Superior temporal gyrus (tissue), 1 donor: ENCODE measurements at regions not wholly inside any gene's neighbourhood (a gene's known extent, or its start where the extent isn't known, plus 50 kb on each side); places are given as distances from the start of the nearest gene placed in this dataset.
"Not testable (repeated sequence)": the region's sequence is repeated elsewhere in the genome, so short reads cannot be mapped to it uniquely, and the experiment has no call there.

Source experiments
- DNase-seq: peaks from one replicate; pipeline ENCODE4 v3.0.0-alpha.2; 2016; ENCODE audit errors: extremely low spot score

GRCh38 chr2:66177128-66177796 is 257.7 kb upstream of the MEIS1 start:
- not testable (repeated sequence) for DNase-seq

GRCh38 chr2:66174491-66174890 is 260.4 kb upstream of the MEIS1 start:
- no peak for DNase-seq

- no peak for DNase-seq
Observed at GRCh38 chr2:66173645-66174044, 261.3 kb upstream of the MEIS1 start.

- DNase-seq, result no peak
Observed at GRCh38 chr2:66171530-66171929, 263.4 kb upstream of the MEIS1 start.

- DNase-seq, result no peak
Observed at GRCh38 chr2:66170744-66171330, 264.1 kb upstream of the MEIS1 start.

GRCh38 chr2:66169076-66169475 is 265.8 kb upstream of the MEIS1 start:
- no peak for DNase-seq

GRCh38 chr2:66164470-66164869 is 270.5 kb upstream of the MEIS1 start:
- DNase-seq, result no peak

- DNase-seq, result no peak
Observed at GRCh38 chr2:66156171-66156570, 278.8 kb upstream of the MEIS1 start.

GRCh38 chr2:66153941-66154340 is 281.0 kb upstream of the MEIS1 start:
- DNase-seq, result no peak

GRCh38 chr2:66145490-66145889 is 289.4 kb upstream of the MEIS1 start:
- no peak for DNase-seq

- not testable (repeated sequence) for DNase-seq
Observed at GRCh38 chr2:66144324-66144723, 290.6 kb upstream of the MEIS1 start.

GRCh38 chr2:66137606-66138130 is 297.3 kb upstream of the MEIS1 start:
- DNase-seq, result no peak

- no peak for DNase-seq
Observed at GRCh38 chr2:66134138-66134701, 300.7 kb upstream of the MEIS1 start.

- DNase-seq, result no peak
Observed at GRCh38 chr2:66127656-66128055, 307.3 kb upstream of the MEIS1 start.

- no peak for DNase-seq
Observed at GRCh38 chr2:66127061-66127460, 307.9 kb upstream of the MEIS1 start.

- no peak for DNase-seq
Observed at GRCh38 chr2:66125951-66126350, 309.0 kb upstream of the MEIS1 start.

GRCh38 chr2:66122516-66122915 is 312.4 kb upstream of the MEIS1 start:
- DNase-seq, result no peak

GRCh38 chr2:66121946-66122345 is 313.0 kb upstream of the MEIS1 start:
- no peak for DNase-seq

GRCh38 chr2:66113988-66114625 is 320.8 kb upstream of the MEIS1 start:
- no peak for DNase-seq

GRCh38 chr2:66111706-66112105 is 323.2 kb upstream of the MEIS1 start:
- no peak for DNase-seq

- DNase-seq, result no peak
Observed at GRCh38 chr2:66110608-66111007, 324.3 kb upstream of the MEIS1 start.

GRCh38 chr2:66110086-66110485 is 324.8 kb upstream of the MEIS1 start:
- DNase-seq, result no peak

- no peak for DNase-seq
Observed at GRCh38 chr2:66109419-66109818, 325.5 kb upstream of the MEIS1 start.
